ENCODE measurements at regions not wholly inside any gene's neighbourhood (a gene's known extent, or its start where the extent isn't known, plus 50 kb on each side); places are given as distances from the start of the nearest gene placed in this dataset.

DNA sequence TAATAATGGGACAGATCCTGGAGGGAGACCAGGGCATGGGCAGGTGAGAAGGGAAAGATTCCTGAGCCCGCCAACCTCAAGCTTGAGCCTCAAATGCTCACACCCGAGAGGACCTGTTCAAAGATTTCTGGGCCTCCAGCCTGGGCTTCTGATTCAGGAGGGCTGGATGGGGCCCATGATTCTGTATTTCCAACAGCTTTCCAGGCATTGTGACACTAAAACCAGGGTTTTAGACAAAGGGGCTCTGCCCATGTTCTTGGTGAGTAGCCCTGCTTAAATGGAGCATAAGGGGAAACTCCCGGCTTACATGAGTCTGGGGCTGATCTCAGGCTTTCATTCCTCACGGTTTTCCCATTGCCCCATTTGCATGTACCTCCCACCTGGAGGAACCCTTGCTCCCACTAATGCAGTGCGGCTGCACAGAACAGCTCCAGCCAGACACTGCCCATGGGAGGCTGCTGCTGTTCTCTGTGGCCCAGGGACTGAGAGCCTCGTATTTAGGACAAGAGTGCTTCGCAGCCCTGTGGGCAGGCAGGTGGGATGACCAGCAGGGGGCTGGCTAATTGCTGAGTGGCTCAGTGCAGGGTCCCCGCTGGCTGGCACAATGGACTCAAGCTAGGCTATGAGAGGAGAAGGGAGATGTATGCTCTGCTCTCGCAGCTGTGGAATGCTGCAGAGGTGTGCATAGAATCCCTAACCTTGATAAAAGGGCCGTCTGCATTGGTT is 135.3 kb upstream of the COBL start:
- TF ChIP-seq, protein P1, sequence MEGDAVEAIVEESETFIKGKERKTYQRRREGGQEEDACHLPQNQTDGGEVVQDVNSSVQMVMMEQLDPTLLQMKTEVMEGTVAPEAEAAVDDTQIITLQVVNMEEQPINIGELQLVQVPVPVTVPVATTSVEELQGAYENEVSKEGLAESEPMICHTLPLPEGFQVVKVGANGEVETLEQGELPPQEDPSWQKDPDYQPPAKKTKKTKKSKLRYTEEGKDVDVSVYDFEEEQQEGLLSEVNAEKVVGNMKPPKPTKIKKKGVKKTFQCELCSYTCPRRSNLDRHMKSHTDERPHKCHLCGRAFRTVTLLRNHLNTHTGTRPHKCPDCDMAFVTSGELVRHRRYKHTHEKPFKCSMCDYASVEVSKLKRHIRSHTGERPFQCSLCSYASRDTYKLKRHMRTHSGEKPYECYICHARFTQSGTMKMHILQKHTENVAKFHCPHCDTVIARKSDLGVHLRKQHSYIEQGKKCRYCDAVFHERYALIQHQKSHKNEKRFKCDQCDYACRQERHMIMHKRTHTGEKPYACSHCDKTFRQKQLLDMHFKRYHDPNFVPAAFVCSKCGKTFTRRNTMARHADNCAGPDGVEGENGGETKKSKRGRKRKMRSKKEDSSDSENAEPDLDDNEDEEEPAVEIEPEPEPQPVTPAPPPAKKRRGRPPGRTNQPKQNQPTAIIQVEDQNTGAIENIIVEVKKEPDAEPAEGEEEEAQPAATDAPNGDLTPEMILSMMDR (conservative IDR thresholded peaks at IDR 0.05; ENCODE audit: low read depth, low read length) = no peak
- TF ChIP-seq RAD21 (IDR thresholded peaks at IDR 0.05; ENCODE audit: low read length) (no peak), POLR2A (IDR thresholded peaks at IDR 0.05; ENCODE audit: low read depth, low read length) (no peak), MAFK (IDR thresholded peaks at IDR 0.05; ENCODE audit: low read depth, low read length) (no peak), RFX5 (IDR thresholded peaks at IDR 0.05; ENCODE audit: low read depth, low read length) (no peak), BHLHE40 (IDR thresholded peaks at IDR 0.05; ENCODE audit: low read depth, low read length) (no peak), SMC3 (IDR thresholded peaks at IDR 0.05; ENCODE audit: low read depth, low read length) (no peak), NFE2L2 (IDR thresholded peaks at IDR 0.05; ENCODE audit: low read depth, low read length) (no peak), CEBPB (IDR thresholded peaks at IDR 0.05; ENCODE audit: low read depth, low read length) (no peak), MAZ (IDR thresholded peaks at IDR 0.05; ENCODE audit: borderline replicate concordance, low read depth, low read length) (no peak), FOS (IDR thresholded peaks at IDR 0.05; ENCODE audit: low read depth, low read length) (no peak)
- TF ChIP-seq, protein P2, sequence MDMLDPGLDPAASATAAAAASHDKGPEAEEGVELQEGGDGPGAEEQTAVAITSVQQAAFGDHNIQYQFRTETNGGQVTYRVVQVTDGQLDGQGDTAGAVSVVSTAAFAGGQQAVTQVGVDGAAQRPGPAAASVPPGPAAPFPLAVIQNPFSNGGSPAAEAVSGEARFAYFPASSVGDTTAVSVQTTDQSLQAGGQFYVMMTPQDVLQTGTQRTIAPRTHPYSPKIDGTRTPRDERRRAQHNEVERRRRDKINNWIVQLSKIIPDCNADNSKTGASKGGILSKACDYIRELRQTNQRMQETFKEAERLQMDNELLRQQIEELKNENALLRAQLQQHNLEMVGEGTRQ (IDR thresholded peaks at IDR 0.05; ENCODE audit: low read depth, low read length) = no peak
